Hepatocyte (in vitro differentiated cells): ENCODE measurements at regions not wholly inside any gene's neighbourhood (a gene's known extent, or its start where the extent isn't known, plus 50 kb on each side); places are given as distances from the start of the nearest gene placed in this dataset.

Source experiments
- DNase-seq: peaks from one replicate; pipeline ENCODE4 v3.0.0-alpha.2; 2016; ENCODE audit warnings: low spot score
- H2AFZ ChIP-seq: fragments of 200-600 bp; sonication (generic); 2 replicates; pipeline ENCODE4 v1.6.0; 2016; ENCODE audit warnings: antibody characterized with exemption, mild to moderate bottlenecking
- H3K27ac ChIP-seq: fragments of 200-600 bp; sonication (generic); 2 replicates; pipeline ENCODE4 v1.5.1; 2016; ENCODE audit warnings: mild to moderate bottlenecking
- H3K27me3 ChIP-seq: fragments of 200-600 bp; sonication (generic); 2 replicates; pipeline ENCODE4 v1.6.1; 2016
- H3K36me3 ChIP-seq: fragments of 200-600 bp; sonication (generic); replicated peaks from 2 replicates; pipeline ENCODE4 v1.5.1; 2016; ENCODE audit warnings: low read depth; ENCODE audit not compliant: insufficient read depth
- H3K4me1 ChIP-seq: fragments of 200-600 bp; sonication (generic); 2 replicates; pipeline ENCODE4 v1.5.1; 2016; ENCODE audit warnings: mild to moderate bottlenecking, moderate library complexity; ENCODE audit not compliant: insufficient read depth
- H3K4me2 ChIP-seq: fragments of 200-600 bp; sonication (generic); 2 replicates; pipeline ENCODE4 v1.6.0; 2016
- H3K4me3 ChIP-seq: fragments of 200-600 bp; sonication (generic); 2 replicates; pipeline ENCODE4 v1.5.1; 2016; ENCODE audit warnings: mild to moderate bottlenecking
- H3K79me2 ChIP-seq: fragments of 200-600 bp; sonication (generic); 2 replicates; pipeline ENCODE4 v1.6.0; 2017; ENCODE audit warnings: mild to moderate bottlenecking
- H3K9me2 ChIP-seq: fragments of 200-600 bp; sonication (generic); replicated peaks from 2 replicates; pipeline ENCODE4 v1.6.0; 2017; ENCODE audit warnings: mild to moderate bottlenecking; ENCODE audit not compliant: insufficient read depth
- H3K9me3 ChIP-seq: fragments of 200-600 bp; sonication (generic); 2 replicates; pipeline ENCODE4 v1.5.1; 2016; ENCODE audit warnings: low read depth, mild to moderate bottlenecking
- H4K20me1 ChIP-seq: fragments of 200-600 bp; sonication (generic); 2 replicates; pipeline ENCODE4 v1.6.0; 2016; ENCODE audit warnings: mild to moderate bottlenecking; ENCODE audit not compliant: insufficient read depth, poor library complexity, severe bottlenecking
- CTCF ChIP-seq: fragments of 200-600 bp; sonication (generic); IDR thresholded peaks from 2 replicates; pipeline ENCODE4 v1.5.1; 2016; ENCODE audit warnings: antibody characterized with exemption, mild to moderate bottlenecking; ENCODE audit not compliant: poor library complexity
- EZH2 ChIP-seq: fragments of 200-600 bp; sonication (generic); IDR thresholded peaks from 2 replicates; pipeline ENCODE4 v1.6.1; 2016; ENCODE audit warnings: antibody characterized with exemption, mild to moderate bottlenecking, borderline replicate concordance
- EZH2phosphoT487 ChIP-seq: fragments of 200-600 bp; sonication (generic); IDR thresholded peaks from one replicate; pipeline ENCODE4 v1.6.1; 2018; ENCODE audit warnings: antibody characterized with exemption, mild to moderate bottlenecking, low read depth, moderate library complexity; ENCODE audit not compliant: unreplicated experiment, severe bottlenecking
- WGBS: methylation state at CpG from one replicate; pipeline ENCODE4 v1.1.6; 2016; ENCODE audit warnings: low lambda C conversion rate; ENCODE audit errors: missing lambda C conversion rate; 5-methylcytosine and 5-hydroxymethylcytosine counted together

- Histone ChIP-seq H3K4me1 (no peaks in the 10 kb centered on the region), H3K9me2 (no peaks in the 10 kb centered on the region), H2AFZ (no peak overlapping the region), H3K4me2 (no peak overlapping the region), H3K4me3 (no peak overlapping the region), H3K79me2 (no peaks in the 10 kb centered on the region), H3K27me3 (no peaks in the 10 kb centered on the region), H3K27ac (no peak overlapping the region), H3K9me3 (no peaks in the 10 kb centered on the region), H3K36me3 (no peaks in the 10 kb centered on the region), H4K20me1 (no peaks in the 10 kb centered on the region)
- TF ChIP-seq CTCF (no peak), EZH2phosphoT487 (no peak), EZH2 (no peak)
- no peak for DNase-seq
- WGBS, result 68% methylated on average over 3 of the region's 3 CpGs
Measured at GRCh38 chr11:31922450-31922849, 111.3 kb upstream of the PAX6 start.

GRCh38 chr11:31921081-31921480, 110.0 kb upstream of the PAX6 start:
- Histone ChIP-seq H3K9me2 (no peaks in the 10 kb centered on the region), H3K4me1 (no peaks in the 10 kb centered on the region), H3K79me2 (no peaks in the 10 kb centered on the region), H3K27ac (no peak overlapping the region), H3K4me3 (no peak overlapping the region), H4K20me1 (no peaks in the 10 kb centered on the region), H2AFZ (no peak overlapping the region), H3K4me2 (no peak overlapping the region), H3K27me3 (no peaks in the 10 kb centered on the region), H3K9me3 (no peaks in the 10 kb centered on the region), H3K36me3 (no peaks in the 10 kb centered on the region)
- TF ChIP-seq CTCF (no peak), EZH2 (no peak), EZH2phosphoT487 (no peak)
- 38% methylated on average over 4 of the region's 4 CpGs for WGBS
- DNase-seq, result no peak

GRCh38 chr11:31919175-31919574, 108.1 kb upstream of the PAX6 start:
- Histone ChIP-seq H3K36me3 (no peaks in the 10 kb centered on the region), H3K4me1 (no peaks in the 10 kb centered on the region), H4K20me1 (no peaks in the 10 kb centered on the region), H3K79me2 (no peaks in the 10 kb centered on the region), H3K27me3 (no peaks in the 10 kb centered on the region), H3K9me2 (no peaks in the 10 kb centered on the region), H3K4me3 (no peak overlapping the region), H2AFZ (no peak overlapping the region), H3K9me3 (no peaks in the 10 kb centered on the region), H3K27ac (no peak overlapping the region), H3K4me2 (no peak overlapping the region)
- TF ChIP-seq EZH2phosphoT487, result no peak
- TF ChIP-seq EZH2, result no peak
- no peak for TF ChIP-seq CTCF
- DNase-seq, result no peak
- 87% methylated on average over 5 of the region's 5 CpGs for WGBS

- Histone ChIP-seq H3K4me2 (no peak overlapping the region), H3K79me2 (no peaks in the 10 kb centered on the region), H4K20me1 (no peaks in the 10 kb centered on the region), H3K36me3 (no peaks in the 10 kb centered on the region), H2AFZ (no peak overlapping the region), H3K4me1 (no peaks in the 10 kb centered on the region), H3K9me2 (no peaks in the 10 kb centered on the region), H3K27ac (no peak overlapping the region), H3K9me3 (no peaks in the 10 kb centered on the region), H3K27me3 (no peaks in the 10 kb centered on the region), H3K4me3 (no peak overlapping the region)
- no peak for DNase-seq
- 95% methylated on average over 1 of the region's 1 CpG for WGBS
- TF ChIP-seq EZH2 (no peak), EZH2phosphoT487 (no peak), CTCF (no peak)
Measured at GRCh38 chr11:31915867-31916266, 104.7 kb upstream of the PAX6 start.
